Suppressor macrophage treated with lipopolysaccharide for 1 hour (primary cell): ENCODE measurements at regions not wholly inside any gene's neighbourhood (a gene's known extent, or its start where the extent isn't known, plus 50 kb on each side); places are given as distances from the start of the nearest gene placed in this dataset.

Experiments used
- DNase-seq, 3 donors: peaks; one replicate each; pipeline ENCODE4 v3.0.0-alpha.2; 2020 to 2022

DNA sequence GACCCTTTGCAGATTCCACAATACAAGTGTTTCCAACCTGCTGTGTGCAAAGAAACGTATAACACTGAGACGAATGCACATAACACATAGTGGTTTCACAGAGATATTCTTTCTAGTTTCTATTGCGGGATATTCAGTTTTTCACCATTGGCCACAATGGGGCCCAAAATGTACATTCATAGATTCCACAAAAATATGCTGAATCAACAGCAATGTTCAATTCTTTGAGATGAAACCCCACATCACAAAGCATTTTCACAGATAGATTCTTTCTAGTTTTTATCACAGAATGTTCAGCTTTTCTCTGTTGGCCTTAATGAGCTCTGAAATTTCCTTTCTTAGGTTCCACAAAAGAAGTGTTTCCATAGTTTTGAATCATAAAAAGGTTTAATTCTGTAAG lies 2472.3 kb downstream of the TP53TG3F start:
- DNase-seq, result no peak
